ENCODE measurements at regions not wholly inside any gene's neighbourhood (a gene's known extent, or its start where the extent isn't known, plus 50 kb on each side); places are given as distances from the start of the nearest gene placed in this dataset.

DNA sequence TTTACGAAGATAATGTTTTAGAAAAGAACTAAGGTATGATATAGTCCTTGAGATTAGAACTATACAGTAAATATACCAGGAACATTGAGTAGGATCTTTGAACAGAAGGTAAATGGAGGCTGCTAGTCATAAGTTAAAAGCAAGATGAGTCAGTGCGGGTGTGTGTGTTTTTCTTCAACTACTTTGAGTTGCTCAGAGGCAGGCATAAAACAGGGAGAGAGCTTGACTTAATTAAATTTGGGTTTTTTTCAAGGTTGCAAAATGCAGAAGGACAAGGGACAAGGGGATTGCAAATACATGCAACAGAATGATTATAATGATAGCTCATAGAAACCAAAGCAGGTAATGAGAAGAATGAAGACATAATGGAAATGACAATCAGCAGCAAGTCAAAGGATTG lies 815.1 kb downstream of the NCAM2 start:
- H3K79me2 ChIP-seq (ENCODE audit: low read depth) = no peaks in the 10 kb centered on the region
- no peaks in the 10 kb centered on the region for H3K27me3 ChIP-seq (ENCODE audit: insufficient read depth, low read depth)
- no peak overlapping the region for H2AFZ ChIP-seq
- no peaks in the 10 kb centered on the region for H3F3A ChIP-seq (ENCODE audit: insufficient read depth, low read depth)
- no peak for DNase-seq
- intact Hi-C loops (cut with micrococcal nuclease; ENCODE audit: unreplicated experiment) = no loop called here
- H3K4me3 ChIP-seq = no peak overlapping the region
- no peak overlapping the region for H3K4me2 ChIP-seq
- ChIA-PET POLR2A (ENCODE audit: unreplicated experiment) (no interaction called here), CTCF (no interaction called here)
- H3K4me1 ChIP-seq (replicated peaks; ENCODE audit: insufficient read depth) = no peaks in the 10 kb centered on the region
- no peaks in the 10 kb centered on the region for H3K9me3 ChIP-seq (ENCODE audit: insufficient read depth, low read depth)
- H4K20me1 ChIP-seq (ENCODE audit: insufficient read depth) = no peaks in the 10 kb centered on the region
- BruUV-seq (replicated peaks) = no TSS peak
- H3K9me2 ChIP-seq (ENCODE audit: insufficient read depth) = no peaks in the 10 kb centered on the region
- H3K27ac ChIP-seq = no peak overlapping the region
- TF ChIP-seq EZH2 (IDR thresholded peaks at IDR 0.05; ENCODE audit: low read depth) = no peak
- no peak for TF ChIP-seq CTCF (conservative IDR thresholded peaks at IDR 0.05)
- H3K36me3 ChIP-seq (ENCODE audit: low read depth) = no peaks in the 10 kb centered on the region

DNA sequence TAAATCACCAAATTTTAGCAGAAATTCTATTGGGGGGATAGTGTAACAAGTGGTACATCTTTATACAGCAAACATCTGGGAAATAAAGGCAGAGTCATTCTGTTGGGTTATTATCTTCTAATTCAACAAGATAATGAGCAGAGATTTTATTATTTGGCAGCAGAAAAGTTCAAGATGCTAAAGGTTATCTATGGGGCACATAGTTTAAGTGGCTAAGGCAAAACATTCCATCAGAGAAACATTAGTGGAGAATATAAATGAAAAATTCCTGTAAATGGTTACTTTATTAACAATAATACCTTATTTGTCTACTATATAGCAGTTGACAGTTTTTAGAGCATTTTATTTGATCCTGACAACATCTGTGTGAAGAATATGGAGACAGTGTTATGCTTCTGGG lies 815.7 kb downstream of the NCAM2 start:
- no peaks in the 10 kb centered on the region for H3K27me3 ChIP-seq (ENCODE audit: insufficient read depth, low read depth)
- H3K4me1 ChIP-seq (replicated peaks; ENCODE audit: insufficient read depth) = no peaks in the 10 kb centered on the region
- H2AFZ ChIP-seq = no peak overlapping the region
- no peak for TF ChIP-seq EZH2 (IDR thresholded peaks at IDR 0.05; ENCODE audit: low read depth)
- no peak for TF ChIP-seq CTCF (conservative IDR thresholded peaks at IDR 0.05)
- H3K9me2 ChIP-seq (ENCODE audit: insufficient read depth) = no peaks in the 10 kb centered on the region
- POLR2A ChIA-PET (ENCODE audit: unreplicated experiment) = no interaction called here
- no peaks in the 10 kb centered on the region for H4K20me1 ChIP-seq (ENCODE audit: insufficient read depth)
- no peak overlapping the region for H3K4me3 ChIP-seq
- DNase-seq = no peak
- no TSS peak for BruUV-seq (replicated peaks)
- no peak overlapping the region for H3K27ac ChIP-seq
- no peaks in the 10 kb centered on the region for H3K79me2 ChIP-seq (ENCODE audit: low read depth)
- H3K4me2 ChIP-seq = no peak overlapping the region
- H3F3A ChIP-seq (ENCODE audit: insufficient read depth, low read depth) = no peaks in the 10 kb centered on the region
- no peaks in the 10 kb centered on the region for H3K36me3 ChIP-seq (ENCODE audit: low read depth)
- no peaks in the 10 kb centered on the region for H3K9me3 ChIP-seq (ENCODE audit: insufficient read depth, low read depth)
- CTCF ChIA-PET = no interaction called here
- intact Hi-C loops (cut with micrococcal nuclease; ENCODE audit: unreplicated experiment) = no loop called here

- intact Hi-C loops (cut with micrococcal nuclease; ENCODE audit: unreplicated experiment) = no loop called here
- no peak overlapping the region for H3K4me2 ChIP-seq
- H4K20me1 ChIP-seq (ENCODE audit: insufficient read depth) = no peaks in the 10 kb centered on the region
- no peaks in the 10 kb centered on the region for H3F3A ChIP-seq (ENCODE audit: insufficient read depth, low read depth)
- no peaks in the 10 kb centered on the region for H3K9me3 ChIP-seq (ENCODE audit: insufficient read depth, low read depth)
- H3K4me1 ChIP-seq (replicated peaks; ENCODE audit: insufficient read depth) = no peaks in the 10 kb centered on the region
- H3K79me2 ChIP-seq (ENCODE audit: low read depth) = no peaks in the 10 kb centered on the region
- CTCF ChIA-PET = no interaction called here
- BruUV-seq (replicated peaks) = no TSS peak
- H3K27me3 ChIP-seq (ENCODE audit: insufficient read depth, low read depth) = no peaks in the 10 kb centered on the region
- H3K9me2 ChIP-seq (ENCODE audit: insufficient read depth) = no peaks in the 10 kb centered on the region
- H2AFZ ChIP-seq = no peak overlapping the region
- no peak overlapping the region for H3K4me3 ChIP-seq
- no peak for DNase-seq
- no peak for TF ChIP-seq CTCF (conservative IDR thresholded peaks at IDR 0.05)
- TF ChIP-seq EZH2 (IDR thresholded peaks at IDR 0.05; ENCODE audit: low read depth) = no peak
- POLR2A ChIA-PET (ENCODE audit: unreplicated experiment) = no interaction called here
- no peaks in the 10 kb centered on the region for H3K36me3 ChIP-seq (ENCODE audit: low read depth)
- no peak overlapping the region for H3K27ac ChIP-seq
Observed at GRCh38 chr21:21816778-21817177, 818.6 kb downstream of the NCAM2 start.
